ENCODE measurements at regions not wholly inside any gene's neighbourhood (a gene's known extent, or its start where the extent isn't known, plus 50 kb on each side); places are given as distances from the start of the nearest gene placed in this dataset.

DNA sequence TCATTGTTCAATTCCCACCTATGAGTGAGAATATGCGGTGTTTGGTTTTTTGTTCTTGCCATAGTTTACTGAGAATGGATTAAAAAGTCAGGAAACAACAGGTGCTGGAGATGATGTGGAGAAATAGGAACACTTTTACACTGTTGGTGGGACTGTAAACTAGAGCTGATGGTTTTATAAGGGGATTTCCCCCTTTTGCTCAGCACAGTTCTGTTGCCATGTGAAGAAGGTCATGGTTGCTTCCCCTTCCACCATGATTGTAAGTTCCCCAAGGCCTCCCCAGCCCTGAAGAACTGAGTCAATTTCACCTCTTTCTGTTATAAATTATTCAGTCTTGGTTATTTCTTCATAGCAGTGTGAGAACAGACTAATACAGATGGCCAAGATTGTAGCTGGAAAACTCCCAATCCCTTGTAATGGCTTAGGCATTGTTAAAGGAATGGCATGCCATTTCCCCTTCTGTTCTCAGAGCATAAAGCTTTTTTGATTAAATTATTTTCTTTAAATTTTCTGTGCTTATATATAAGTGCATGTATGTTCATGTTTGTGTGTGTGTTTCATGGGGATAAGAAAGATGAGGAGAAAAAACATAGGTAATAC, 144.8 kb downstream of the BACH1 start:
- DNase-seq (ENCODE audit: low spot score) = no peak

DNA sequence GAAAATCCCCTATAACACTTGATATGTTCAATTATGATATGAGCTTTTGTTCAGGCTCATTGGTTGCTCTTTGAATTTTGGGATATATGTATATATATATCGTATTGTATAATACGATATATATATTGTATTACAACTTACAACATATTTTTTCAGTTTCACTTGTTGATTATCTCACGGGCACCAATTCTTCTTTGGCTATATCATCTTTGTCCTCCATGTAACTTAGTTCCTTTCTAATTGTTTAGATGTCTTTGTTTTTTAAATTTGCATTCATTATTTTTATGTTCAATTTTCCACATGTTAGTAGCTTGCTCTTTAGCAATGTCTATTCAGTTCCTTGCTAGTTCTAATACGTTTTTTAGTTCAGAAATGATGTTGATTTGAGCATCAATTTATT, 150.0 kb downstream of the BACH1 start:
- DNase-seq (ENCODE audit: low spot score) = no peak

DNA sequence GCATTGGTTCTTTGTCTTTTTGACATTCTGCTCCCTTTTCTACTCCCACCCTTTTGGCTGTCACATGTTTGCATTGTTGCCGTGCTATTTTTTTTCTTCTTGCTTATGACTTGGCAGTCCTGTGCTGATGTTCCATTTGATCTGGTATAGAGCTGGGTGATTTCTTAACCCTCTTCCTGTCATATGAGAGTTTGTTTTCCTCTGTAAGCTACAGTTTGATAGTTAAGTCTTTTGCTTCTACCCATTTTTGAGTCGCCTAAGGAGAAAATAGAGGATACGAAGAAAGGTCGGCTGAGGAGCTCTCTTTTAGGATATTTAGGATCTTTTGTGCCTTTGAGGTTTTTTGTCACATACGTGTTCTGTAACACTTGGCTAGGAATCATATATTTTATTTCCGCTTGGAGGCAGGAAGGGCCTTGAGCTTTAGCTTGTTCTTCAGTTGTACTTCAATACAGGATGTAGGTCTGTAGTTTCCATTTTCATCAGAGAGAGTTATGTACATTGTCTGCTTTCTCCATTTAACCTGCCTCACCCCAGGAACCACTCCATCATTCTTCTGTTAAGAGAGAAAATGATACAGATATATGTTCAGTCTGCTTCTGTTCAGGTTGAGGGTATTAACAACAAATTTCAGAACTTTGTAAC, 150.7 kb downstream of the BACH1 start:
- DNase-seq (ENCODE audit: low spot score) = no peak

DNA sequence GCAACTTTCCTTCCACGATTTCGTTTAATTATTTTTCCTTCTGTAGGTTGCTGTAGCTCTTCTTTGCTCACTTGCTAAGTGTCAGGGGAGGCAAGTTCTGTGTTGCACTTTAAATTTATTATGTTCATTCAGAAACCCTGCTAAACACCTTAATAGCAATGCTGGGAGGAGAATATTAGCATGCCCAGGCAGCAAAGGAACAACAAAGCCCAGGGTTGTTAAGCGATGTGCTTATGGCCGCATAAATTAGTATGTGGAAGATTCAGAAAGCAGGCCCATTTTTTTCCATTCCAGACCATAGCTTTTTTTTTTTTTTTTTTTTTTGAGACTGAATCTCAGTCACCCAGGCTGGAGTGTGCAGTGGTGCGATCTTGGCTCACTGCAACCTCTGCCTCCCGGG, 151.3 kb downstream of the BACH1 start:
- DNase-seq (ENCODE audit: low spot score) = no peak

DNA sequence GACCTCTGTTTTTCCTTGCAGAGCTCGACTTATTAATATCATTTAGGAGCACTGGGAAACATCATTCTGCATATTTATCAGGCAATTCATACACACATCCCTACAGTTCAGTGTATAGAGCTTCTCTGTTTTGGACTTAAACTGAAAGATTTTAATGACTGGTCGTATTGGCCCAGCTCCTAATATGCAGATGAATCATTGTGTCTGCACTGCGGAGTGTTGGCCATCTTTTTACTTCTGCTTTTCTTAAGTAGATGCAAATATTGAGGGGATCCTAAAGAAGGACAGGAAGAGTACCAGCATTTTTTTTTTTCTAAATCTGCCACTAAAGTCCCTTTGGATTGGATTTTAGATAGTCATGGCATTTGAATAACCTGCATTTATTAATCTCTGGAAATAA, 154.8 kb downstream of the BACH1 start:
- DNase-seq (ENCODE audit: low spot score) = no peak

DNA sequence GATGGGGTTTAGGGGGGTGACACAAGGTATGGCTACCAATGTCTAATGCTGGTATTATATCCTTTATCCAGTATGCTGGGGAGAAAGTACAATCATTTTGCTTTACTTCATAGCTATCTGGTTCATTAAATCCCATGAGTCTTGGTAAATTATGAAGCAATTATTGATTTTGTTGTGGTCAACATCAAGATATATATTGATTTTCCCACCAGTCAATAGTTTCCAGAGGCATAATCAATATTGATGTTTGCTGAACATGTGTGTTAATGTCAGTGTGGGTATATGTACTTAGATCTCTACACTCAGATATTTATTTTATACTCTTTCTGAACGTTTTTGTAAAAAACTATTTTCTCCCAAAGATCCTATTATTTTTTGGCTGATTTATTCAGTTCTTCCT, 155.5 kb downstream of the BACH1 start:
- no peak for DNase-seq (ENCODE audit: low spot score)

DNA sequence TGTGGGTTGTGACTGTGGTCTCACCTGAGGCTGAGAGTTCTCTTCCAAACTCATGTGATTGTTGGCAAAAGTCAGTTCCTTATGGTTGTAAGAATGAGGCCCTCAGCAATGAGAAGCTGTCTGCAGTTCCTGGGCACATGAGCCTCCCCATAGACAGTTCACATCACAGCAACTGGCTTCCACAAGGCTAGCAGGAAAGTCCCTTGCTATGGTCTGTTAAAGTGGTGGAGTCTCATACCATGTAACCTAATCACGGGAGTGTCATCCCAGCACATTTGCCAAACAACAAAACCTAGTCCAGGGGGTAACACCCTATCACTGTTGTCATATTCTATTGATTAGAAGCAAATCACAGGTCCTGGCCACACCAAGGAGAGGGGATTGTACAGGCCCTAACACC, 163.8 kb downstream of the BACH1 start:
- no peak for DNase-seq (ENCODE audit: low spot score)

DNA sequence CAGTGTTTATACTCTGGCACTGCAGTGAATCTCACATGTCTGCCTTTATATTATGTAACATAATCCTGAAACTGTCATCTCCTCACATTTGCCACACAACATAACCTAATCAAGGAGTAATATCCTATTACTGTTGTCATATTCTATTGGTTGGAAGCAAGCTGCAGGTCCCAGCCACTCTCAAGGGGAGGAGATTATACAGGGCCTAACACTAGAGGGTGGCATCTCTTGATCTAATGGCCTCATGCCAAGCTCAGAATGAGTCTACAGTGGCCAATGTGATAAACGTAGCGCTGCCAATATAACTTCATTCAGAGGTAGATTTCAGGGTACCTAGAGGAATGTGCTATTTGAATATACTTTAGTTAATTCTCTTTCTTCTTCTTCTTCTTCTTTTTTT, 166.8 kb downstream of the BACH1 start:
- no peak for DNase-seq (ENCODE audit: low spot score)

DNA sequence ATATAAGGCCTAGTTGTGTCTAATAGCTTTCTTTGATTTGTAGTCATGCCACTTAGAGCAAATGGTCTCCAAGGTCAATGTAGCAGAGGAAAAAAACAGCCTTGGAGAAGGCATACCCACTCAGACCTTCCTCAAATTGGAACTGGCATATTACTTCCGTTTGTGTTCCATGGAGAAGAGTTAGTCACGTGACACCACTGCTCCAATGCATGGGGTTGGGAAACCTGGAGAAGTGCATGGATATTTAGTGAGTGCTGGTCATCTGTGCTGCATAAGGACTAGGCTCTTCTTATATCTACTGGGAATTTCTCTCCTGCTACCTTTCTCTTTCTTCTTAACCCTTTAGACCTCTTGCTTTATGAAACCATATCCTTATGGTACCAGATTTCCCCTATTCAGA, 167.8 kb downstream of the BACH1 start:
- DNase-seq (ENCODE audit: low spot score) = no peak

DNA sequence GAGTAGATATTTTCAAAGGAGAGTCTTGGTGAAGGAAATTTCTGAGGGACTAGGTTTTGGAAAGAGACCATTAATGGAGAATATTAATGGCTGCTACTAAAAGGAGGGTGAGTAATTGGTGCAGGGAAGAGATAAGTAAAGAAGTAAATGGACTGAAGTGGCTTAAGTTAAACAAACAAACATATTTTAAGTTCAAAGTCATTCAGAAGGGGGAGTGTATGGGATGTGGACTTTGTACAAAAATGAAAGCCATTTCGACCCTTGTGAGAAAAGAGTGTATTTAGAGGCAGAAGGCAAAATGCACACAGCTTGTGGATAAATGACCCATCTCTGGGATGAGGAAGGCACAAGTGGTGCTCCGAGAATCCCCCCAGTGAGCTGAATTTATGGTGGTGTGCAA, 171.7 kb downstream of the BACH1 start:
- no peak for DNase-seq (ENCODE audit: low spot score)

DNA sequence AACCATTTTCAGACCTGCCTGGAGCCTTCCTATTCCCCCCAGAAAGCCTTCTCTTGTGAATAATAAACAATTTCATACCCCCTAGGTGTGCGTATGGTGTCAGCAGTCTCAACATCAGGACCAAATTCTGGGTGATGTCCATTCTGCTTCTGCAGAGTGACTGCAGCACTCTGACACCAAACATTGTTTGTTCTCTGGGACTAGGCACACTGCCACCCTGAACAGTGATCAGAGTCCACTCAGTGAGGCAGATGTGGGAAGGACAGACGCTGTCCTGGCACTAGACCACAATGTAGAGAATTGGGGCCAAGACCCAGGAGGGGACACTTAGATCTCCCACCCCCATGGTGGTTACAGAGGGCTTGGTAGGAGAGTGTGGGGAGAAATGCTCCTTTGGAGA, 175.1 kb downstream of the BACH1 start:
- peak; percentile 17 for DNase-seq (ENCODE audit: low spot score)

DNA sequence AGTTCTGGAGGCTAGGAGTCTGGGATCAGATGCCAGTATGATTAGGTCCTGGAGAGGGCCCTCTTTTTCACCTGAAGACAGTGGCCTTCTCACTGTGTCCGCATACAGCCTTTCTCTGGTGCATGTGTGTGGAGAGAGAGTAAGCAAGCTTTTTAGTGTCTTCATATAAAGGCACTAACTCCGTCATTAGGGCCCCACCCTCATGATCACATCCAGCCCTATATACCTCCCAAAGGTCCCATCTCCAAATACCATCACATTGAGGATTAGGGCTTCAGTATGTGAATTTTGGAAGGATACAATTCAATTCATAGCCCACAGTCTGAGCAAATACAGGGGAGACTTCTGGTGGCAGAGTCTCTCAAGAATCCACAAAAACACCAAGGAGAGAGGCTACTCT, 176.6 kb downstream of the BACH1 start:
- no peak for DNase-seq (ENCODE audit: low spot score)

DNA sequence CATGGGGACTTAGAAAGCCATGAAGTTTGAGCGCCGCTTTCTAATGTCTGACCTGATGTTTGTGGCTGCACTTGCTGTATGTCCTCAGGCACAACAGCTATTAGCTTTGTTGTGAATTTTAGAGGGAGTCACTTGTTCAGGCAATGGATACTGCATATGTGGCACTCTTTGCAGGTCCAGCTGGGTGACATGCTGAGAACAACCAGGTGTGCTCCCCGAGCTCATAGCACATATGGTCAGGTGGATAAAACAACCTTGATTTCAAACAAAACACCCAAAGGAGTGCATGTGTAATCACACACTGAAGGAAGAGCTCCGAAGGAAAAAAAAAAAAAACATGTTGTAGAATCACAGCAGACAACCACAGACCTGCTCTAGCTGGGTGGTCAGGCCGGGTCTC, 178.6 kb downstream of the BACH1 start:
- no peak for DNase-seq (ENCODE audit: low spot score)

DNA sequence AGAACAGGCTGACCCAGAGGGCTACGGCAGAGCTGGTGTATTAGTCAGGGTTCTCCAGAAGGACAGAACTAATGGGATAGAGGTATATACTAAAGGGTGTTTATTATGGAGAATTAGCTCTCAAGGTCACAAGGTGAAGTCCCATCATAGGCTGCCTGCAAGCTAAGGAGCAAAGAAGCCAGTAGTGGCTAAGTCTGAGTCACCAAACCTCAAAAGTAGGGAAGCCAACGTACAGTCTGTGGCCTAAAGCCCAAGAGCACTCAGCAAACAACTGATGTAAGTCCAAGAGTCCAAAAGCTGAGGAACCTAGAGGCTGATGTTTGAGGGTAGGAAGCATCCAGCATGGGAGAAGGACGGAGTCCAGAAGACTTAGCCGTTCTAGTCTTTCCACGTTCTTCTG, 179.2 kb downstream of the BACH1 start:
- DNase-seq (ENCODE audit: low spot score) = no peak

DNA sequence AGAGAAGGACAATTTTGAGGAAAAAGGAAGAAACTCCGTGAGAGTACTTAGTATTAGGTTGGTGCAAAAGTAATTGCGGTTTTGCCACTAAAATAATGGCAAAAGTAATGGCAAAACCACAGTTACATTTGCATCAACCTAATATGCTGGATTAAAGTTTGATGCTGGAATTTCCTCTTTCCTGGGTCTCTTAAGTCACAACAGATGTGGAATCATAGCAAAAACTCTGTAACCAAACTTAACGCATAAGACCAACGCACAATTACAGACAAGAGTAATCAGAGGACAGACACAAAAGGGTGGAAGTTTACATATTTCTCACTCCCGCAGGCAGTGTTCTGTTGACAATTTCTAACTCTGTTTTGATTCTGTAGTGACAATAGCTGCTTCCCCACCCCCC, 182.4 kb downstream of the BACH1 start:
- DNase-seq (ENCODE audit: low spot score) = no peak

DNA sequence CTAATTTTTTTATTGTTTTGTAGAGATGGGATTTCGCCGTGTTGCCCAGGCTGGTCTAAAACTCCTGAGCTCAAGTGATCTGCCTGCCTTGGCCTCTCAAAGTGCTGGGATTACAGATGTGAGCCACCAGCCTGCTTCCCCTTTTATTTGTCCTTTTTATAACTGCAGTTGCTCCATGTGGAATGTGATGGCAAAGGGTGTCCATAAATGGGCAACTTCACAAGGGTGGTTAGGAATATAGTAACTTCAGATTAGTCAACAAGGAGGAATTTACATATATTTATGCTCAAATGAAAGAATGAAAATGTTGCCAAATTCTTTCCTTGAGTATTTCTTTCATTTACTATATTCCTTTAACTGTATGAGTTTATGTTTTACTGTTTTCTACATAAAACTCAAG, 182.9 kb downstream of the BACH1 start:
- no peak for DNase-seq (ENCODE audit: low spot score)

DNA sequence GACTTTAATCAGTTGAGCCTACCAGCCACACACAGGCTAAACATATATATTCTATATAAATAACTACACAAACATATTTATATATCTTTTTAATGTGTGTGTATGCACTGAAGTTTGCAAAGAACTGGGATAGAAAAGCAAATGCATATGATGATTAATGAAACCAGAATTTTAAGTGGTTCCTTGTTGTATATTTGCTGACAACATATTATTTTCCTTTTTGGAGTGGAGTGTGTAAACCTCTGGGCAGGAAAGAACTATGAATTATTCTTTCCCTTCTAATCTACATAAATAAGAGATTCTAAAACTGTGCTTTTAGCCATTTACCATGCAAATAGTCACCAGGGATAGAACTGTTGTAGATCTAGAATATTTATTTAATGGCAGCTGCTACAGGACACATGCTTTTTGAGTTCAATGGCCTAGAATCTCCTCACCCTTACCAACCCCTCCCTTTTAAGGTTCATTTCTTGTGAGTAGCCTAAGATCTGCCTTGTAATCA, 187.6 kb downstream of the BACH1 start:
- no peak for DNase-seq (ENCODE audit: low spot score)

Measured in globus pallidus (tissue), 1 donor.